RWPE1 (cell line): ENCODE measurements at regions not wholly inside any gene's neighbourhood (a gene's known extent, or its start where the extent isn't known, plus 50 kb on each side); places are given as distances from the start of the nearest gene placed in this dataset.

Source experiments
- CTCF ChIA-PET: fragments of 350-600 bp; sonication (Branson Sonifier 250); formaldehyde crosslinking; extraction: SDS; loops from one replicate; lab custom pipeline; 2021; lab: Yijun Ruan, JAX
- POLR2A ChIA-PET: fragments of 400-600 bp; formaldehyde crosslinking; extraction: SDS; loops from one replicate; lab custom pipeline; 2020; ENCODE audit warnings: antibody characterized with exemption; ENCODE audit not compliant: low non-redundant PET; lab: Yijun Ruan, JAX
- DNase-seq: peaks from one replicate; pipeline ENCODE4 v3.0.0; 2012; ENCODE audit warnings: low spot score
- H3K27ac ChIP-seq: fragments of 450-650 bp; 2 replicates; pipeline ENCODE4 v1.5.1; 2017
- TF ChIP-seq, protein P1 (sequence below): fragments of 450-650 bp; conservative IDR thresholded peaks from 2 replicates; pipeline ENCODE4 v1.5.1; 2017; ENCODE audit warnings: low read depth, mild to moderate bottlenecking

DNA sequence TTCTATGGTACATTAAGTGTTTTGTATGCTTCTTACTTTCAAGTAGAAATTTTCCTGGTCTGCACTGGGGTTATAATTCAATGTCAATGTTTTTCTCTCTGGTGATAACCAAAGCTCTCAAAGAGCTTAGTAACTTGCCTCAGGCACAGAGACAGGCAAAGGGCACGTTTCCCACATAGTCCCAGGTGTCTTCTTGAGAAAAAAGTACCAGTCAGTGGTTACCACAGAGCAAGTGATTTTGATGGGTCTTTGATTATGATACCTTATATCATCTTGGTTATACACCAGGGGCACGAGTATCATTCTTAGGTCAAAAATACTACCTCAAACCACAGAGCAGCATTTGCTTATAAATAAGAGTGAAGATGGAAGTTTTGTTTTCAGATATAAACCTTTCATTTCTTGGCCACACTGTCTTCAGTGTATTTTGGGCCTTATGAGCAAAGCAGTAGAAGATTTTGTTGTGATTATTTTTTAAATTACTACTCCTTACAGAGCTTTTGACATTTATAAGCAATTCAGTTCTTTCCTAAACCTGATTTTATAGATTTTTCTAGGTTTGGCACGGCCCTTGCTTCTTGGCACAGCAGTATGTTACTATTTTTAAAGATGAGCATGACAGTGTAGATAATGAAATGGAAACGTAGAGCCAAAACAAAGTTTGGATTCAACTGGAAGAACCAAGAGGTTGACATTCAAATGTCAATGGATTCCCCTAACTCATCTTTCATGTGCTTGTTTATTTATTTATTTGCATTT lies 85.3 kb upstream of the TLL1 start:
- ChIA-PET CTCF (no interaction called here), POLR2A (no interaction called here)

DNA sequence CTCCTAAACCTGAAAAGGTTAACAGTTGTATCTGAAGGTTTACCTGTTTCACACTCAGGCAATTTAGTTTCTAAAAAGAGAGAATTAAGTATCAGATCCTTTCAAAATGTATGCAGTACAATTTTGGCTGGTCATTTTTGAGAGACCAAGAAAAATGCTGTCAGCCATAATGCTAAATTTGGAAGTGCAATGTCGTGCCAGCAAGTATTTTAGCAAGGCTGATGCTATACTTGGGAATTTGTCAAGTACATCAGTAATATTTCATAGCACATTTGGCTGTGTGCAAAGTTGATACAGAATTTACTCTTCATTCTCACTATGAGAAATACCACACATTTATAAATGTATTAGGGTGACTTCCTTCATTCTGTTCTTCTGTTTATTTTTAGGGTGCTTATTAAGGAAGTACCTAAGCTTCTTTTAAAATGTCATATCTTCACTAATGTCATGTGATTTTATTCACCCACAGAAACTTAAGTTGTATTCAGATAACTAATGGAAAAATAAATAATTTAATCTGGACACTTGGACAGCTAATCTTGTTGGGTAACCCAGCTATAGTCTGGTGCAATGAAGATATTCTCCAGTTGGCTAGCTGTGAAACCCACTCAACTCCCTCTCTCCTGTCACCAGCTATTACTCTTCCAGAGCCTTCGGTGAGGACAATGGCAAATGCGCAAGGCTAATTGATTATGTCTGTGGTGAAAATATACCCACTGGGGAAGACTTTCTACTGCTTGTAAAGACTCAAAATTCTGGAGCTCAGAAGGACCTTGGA lies 84.2 kb upstream of the TLL1 start:
- no peak for DNase-seq
- ChIA-PET CTCF (no interaction called here), POLR2A (no interaction called here)
- H3K27ac ChIP-seq = no peak overlapping the region
- TF ChIP-seq, protein P1, sequence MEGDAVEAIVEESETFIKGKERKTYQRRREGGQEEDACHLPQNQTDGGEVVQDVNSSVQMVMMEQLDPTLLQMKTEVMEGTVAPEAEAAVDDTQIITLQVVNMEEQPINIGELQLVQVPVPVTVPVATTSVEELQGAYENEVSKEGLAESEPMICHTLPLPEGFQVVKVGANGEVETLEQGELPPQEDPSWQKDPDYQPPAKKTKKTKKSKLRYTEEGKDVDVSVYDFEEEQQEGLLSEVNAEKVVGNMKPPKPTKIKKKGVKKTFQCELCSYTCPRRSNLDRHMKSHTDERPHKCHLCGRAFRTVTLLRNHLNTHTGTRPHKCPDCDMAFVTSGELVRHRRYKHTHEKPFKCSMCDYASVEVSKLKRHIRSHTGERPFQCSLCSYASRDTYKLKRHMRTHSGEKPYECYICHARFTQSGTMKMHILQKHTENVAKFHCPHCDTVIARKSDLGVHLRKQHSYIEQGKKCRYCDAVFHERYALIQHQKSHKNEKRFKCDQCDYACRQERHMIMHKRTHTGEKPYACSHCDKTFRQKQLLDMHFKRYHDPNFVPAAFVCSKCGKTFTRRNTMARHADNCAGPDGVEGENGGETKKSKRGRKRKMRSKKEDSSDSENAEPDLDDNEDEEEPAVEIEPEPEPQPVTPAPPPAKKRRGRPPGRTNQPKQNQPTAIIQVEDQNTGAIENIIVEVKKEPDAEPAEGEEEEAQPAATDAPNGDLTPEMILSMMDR = no peak

More for the DNA sequence above, 85.3 kb upstream of the TLL1 start:
- TF ChIP-seq, protein P1 = no peak
- no peak for DNase-seq
- no peak overlapping the region for H3K27ac ChIP-seq

DNA sequence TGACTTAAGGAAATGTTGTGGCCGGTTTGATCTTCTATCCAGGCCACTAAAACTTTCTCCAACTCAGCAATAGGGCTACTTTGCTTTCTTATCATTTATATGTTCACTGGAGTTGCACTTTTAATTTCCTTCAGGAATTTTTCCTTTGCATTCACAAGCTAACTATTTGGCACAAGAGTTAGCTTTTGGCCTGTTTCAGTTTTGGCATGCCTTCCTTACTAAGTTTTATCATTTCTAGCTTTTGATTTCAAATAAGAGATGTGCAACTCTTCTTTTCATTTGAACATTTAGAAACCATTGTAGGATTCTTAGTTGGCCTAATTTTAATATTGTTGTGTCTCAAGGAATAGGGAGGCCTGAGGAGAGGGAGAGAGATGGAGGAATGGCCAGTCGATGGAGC lies 79.8 kb upstream of the TLL1 start:
- ChIA-PET CTCF (interaction anchor here (1.0 kb wide), 1 partner anchor 81 kb away, joined by 3 read pairs; no protein-coding TSS in a partner anchor), POLR2A (no interaction called here)
- TF ChIP-seq, protein P1 = no peak
- DNase-seq = no peak
- no peak overlapping the region for H3K27ac ChIP-seq

DNA sequence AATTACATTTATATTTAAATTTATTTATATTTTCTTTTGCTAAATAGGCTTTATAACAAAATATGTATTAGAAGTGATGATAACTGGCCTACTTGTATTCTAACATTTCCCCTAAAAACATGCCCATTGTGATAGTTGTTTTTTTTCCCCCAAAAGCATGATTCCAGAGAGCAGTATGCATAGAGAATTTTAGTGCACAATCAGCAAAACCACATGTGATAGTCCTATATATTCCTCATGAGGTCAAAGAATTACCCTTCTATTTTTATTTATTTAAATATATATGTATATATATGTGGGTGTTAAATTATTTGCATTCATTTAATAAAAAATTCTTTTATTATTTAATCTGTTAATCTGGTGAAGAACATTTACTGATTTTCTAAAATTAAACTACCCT lies 78.2 kb upstream of the TLL1 start:
- H3K27ac ChIP-seq = no peak overlapping the region
- CTCF ChIA-PET = no interaction called here
- no peak for DNase-seq
- TF ChIP-seq, protein P1 = no peak
- POLR2A ChIA-PET = no interaction called here

DNA sequence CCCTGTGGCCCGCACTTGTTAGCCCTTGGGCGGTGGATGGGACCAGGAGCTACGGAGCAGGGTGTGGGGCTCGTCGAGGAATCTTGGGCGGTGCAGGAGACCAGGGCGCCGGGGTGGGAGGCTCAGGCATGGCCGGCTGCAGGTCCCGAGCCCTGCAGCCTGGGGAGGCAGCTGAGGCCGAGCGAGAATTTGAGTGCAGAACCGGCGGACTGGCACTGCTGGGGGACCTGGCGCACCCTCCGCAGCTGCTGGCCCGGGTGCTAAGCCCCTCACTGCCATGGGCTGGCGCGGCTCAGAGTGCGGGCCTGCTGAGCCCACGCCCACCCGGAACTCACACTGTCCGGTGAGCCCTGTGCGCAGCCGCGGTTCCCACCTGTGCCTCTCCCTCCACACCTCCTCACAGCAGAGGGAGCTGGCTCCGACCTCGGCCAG lies 73.6 kb upstream of the TLL1 start:
- TF ChIP-seq, protein P1 = no peak
- DNase-seq = no peak
- ChIA-PET CTCF (no interaction called here), POLR2A (no interaction called here)
- no peak overlapping the region for H3K27ac ChIP-seq

DNA sequence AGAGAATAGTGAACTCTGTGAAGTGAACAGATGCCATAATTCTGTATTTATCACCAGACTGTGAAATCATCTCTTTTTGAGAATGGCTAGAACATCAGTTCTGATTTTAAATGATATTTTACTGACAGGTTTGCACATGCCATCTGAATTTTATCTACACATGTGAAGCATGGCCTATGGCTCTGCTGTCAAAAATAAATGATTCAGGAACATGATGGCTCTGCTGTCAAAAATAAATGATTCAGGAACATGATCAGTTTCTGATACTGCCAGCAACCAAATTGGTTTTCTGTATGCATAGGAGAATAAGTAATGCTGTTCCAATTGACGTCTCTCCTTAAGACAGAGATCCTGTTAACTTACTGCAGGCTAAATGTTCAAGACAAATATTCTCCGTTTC lies 70.6 kb upstream of the TLL1 start:
- no peak for DNase-seq
- ChIA-PET POLR2A (no interaction called here), CTCF (no interaction called here)
- no peak overlapping the region for H3K27ac ChIP-seq
- TF ChIP-seq, protein P1 = no peak
